Urinary bladder (tissue), 3 donors: ENCODE measurements at regions not wholly inside any gene's neighbourhood (a gene's known extent, or its start where the extent isn't known, plus 50 kb on each side); places are given as distances from the start of the nearest gene placed in this dataset.

Source experiments
- DNase-seq: peaks from one replicate; pipeline ENCODE4 v3.0.0-alpha.2; 2015; ENCODE audit errors: extremely low spot score
- H3K27ac ChIP-seq: one replicate; pipeline ENCODE4 v1.5.1; 2013; ENCODE audit warnings: low read depth, mild to moderate bottlenecking, moderate library complexity
- H3K36me3 ChIP-seq: one replicate; pipeline ENCODE4 v1.6.1; 2013; ENCODE audit warnings: mild to moderate bottlenecking, moderate library complexity; ENCODE audit not compliant: insufficient read depth
- H3K4me1 ChIP-seq: one replicate; pipeline ENCODE4 v1.6.1; 2013; ENCODE audit warnings: mild to moderate bottlenecking, moderate library complexity; ENCODE audit not compliant: insufficient read depth
- H3K4me3 ChIP-seq: one replicate; pipeline ENCODE4 v1.5.1; 2013; ENCODE audit warnings: low read depth, low read length
- WGBS: extraction: QIAGEN DNeasy Blood & Tissue Kit; methylation state at CpG from one replicate; pipeline ENCODE4 v1.1.7; 2013; 5-methylcytosine and 5-hydroxymethylcytosine counted together
- donor health status: healthy with polysubstance abuse.
- donor health status: healthy.

DNA sequence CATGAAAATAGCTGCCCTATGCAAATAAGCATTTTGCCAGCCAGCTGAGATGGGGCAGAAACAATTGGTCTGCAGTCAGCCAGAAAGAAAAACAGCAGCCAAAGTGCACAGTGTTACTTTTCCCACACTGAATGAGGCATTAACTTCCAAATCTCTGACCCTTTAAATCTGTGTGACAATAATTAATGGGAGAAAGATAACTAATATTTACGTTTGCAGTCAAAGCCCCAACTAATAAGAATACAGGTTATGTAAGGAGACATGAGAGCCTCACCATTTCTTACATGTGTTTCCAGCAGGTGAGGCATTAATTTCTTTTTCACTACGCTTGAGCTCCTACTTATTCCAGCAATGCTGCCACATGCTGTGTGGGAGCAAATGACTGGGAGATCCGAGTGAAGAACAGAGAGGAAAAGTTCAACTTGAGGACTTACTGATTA is 339.0 kb downstream of the SATB2 start:
- 59% methylated on average over 3 of the region's 3 CpGs for WGBS
- Histone ChIP-seq H3K4me3 (no peak overlapping the region), H3K27ac (no peak overlapping the region), H3K4me1 (no peaks in the 10 kb centered on the region), H3K36me3 (no peaks in the 10 kb centered on the region)
- no peak for DNase-seq

DNA sequence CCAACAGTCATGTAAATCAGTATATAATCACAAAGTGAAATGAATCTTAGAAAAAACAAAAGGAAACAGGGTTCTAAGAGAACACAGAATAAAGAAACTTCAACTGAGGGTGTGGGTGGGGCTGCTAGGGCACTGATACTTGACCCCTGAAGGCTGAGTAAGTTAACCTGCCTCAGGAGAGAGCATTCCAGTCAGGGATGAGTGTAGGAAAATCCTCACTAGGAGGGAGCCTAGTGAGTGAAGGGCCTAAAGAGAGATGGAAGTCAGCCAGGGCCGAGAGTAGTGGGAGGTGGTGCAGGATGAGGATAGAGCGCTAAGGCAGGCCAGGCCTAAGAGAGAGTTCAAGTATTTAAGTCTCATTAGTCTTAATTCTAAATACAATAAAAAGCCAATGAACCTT is 342.6 kb downstream of the SATB2 start:
- no peak overlapping the region for H3K4me3 ChIP-seq
- 88% methylated on average over 2 of the region's 2 CpGs for WGBS
- no peaks in the 10 kb centered on the region for H3K4me1 ChIP-seq
- H3K36me3 ChIP-seq, result no peaks in the 10 kb centered on the region
- DNase-seq, result no peak
- no peak overlapping the region for H3K27ac ChIP-seq

GRCh38 chr2:199113111-199113510 is 344.6 kb downstream of the SATB2 start:
- 93% methylated on average over 2 of the region's 2 CpGs for WGBS

GRCh38 chr2:199111458-199111857 is 346.3 kb downstream of the SATB2 start:
- Histone ChIP-seq H3K27ac (no peak overlapping the region), H3K4me3 (no peak overlapping the region), H3K4me1 (no peaks in the 10 kb centered on the region), H3K36me3 (no peaks in the 10 kb centered on the region)
- 79% methylated on average over 2 of the region's 2 CpGs for WGBS
- no peak for DNase-seq

More at GRCh38 chr2:199113111-199113510, 344.6 kb downstream of the SATB2 start:
- no peak overlapping the region for H3K4me3 ChIP-seq
- no peak overlapping the region for H3K27ac ChIP-seq
- DNase-seq, result no peak
- H3K36me3 ChIP-seq, result no peaks in the 10 kb centered on the region
- H3K4me1 ChIP-seq, result no peaks in the 10 kb centered on the region

DNA sequence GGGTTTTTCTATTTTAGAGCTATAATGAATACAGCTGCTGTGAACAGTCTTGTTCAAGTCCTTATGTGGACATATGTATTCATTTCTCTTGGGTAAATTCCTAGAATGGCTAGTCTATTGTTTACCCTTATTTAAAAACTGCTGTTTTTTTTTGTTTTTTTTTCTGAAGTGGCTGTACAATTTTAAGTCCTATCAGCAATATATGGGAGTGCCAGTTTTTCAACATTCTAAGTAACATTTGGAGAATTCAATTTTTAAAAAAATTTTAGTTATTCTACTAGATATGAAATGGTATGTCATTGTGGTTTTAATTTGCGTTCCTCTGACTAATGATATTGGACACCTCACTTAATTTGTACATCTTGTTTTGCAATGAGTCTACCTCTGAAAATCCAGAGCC is 349.7 kb downstream of the SATB2 start:
- WGBS, result 90% methylated on average over 1 of the region's 1 CpG
- Histone ChIP-seq H3K36me3 (no peaks in the 10 kb centered on the region), H3K4me1 (no peaks in the 10 kb centered on the region), H3K27ac (no peak overlapping the region), H3K4me3 (no peak overlapping the region)
- DNase-seq, result no peak

GRCh38 chr2:199105826-199106225 is 351.9 kb downstream of the SATB2 start:
- Histone ChIP-seq H3K4me1 (no peaks in the 10 kb centered on the region), H3K36me3 (no peaks in the 10 kb centered on the region), H3K27ac (no peak overlapping the region), H3K4me3 (no peak overlapping the region)
- DNase-seq, result no peak
- WGBS, result 65% methylated on average over 3 of the region's 3 CpGs

- 81% methylated on average over 3 of the region's 3 CpGs for WGBS
- H3K27ac ChIP-seq, result no peak overlapping the region
- H3K36me3 ChIP-seq, result no peaks in the 10 kb centered on the region
- no peaks in the 10 kb centered on the region for H3K4me1 ChIP-seq
- H3K4me3 ChIP-seq, result no peak overlapping the region
- no peak for DNase-seq
Measured at GRCh38 chr2:199101487-199101886, 356.3 kb downstream of the SATB2 start.

DNA sequence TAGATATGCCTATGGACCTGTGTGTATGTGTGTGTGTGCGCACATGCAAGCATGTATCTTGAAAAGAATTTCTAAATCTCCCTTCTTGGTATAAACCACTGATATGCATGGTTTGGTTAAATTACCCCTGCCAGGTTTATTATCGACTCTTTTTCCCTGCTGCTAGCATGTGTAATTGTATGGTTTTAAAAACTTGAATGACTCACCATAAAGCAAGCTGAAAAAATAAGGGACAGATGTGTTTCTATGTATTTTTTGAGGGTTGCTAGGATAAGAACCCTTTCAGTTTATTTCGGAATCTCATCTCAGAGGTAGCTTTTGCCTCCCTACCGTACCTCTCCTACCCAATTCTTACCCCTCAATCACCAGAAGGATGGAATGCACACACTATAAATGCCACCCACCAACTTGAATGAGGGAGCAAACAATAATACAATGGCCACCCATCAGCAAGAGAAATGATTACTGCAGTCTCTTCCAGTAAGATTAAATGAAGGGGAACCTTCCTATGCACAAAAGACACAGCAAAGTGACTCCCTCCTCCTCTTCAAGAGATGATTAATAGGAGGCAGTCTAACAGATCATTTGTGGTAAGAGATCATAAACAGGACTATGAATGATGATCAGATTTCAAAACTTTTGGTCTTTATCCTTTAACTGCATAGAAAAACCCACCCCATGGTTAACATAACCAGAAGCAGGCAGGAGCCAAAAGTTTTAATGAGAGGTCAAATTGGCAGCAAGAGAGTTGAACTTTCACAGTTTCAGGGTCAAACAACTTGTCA is 357.2 kb downstream of the SATB2 start:
- H3K4me3 ChIP-seq, result no peak overlapping the region
- H3K27ac ChIP-seq, result no peak overlapping the region
- no peak for DNase-seq
- H3K4me1 ChIP-seq, result no peaks in the 10 kb centered on the region
- no peaks in the 10 kb centered on the region for H3K36me3 ChIP-seq
- WGBS, result 78% methylated on average over 4 of the region's 4 CpGs

DNA sequence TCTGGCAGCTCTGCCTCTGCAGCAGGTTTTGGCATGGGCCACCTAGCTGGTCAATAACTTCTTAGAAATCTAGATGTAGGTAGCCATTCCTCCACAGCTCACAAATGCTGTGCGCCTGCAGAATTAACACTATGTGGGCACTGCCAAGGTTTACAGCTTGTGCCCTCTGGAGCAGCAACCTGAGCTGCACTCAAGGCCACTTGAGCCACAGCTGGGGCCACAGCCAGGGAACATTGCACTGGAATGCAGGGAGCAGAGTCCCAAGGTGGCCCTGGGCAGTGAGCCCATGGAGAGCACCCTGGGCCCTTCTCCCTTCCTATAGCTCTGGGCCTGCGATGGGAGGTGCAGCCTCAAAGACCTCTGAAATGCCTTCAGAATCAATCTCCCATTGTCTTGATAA is 365.3 kb downstream of the SATB2 start:
- DNase-seq, result no peak
- no peaks in the 10 kb centered on the region for H3K4me1 ChIP-seq
- H3K4me3 ChIP-seq, result no peak overlapping the region
- no peaks in the 10 kb centered on the region for H3K36me3 ChIP-seq
- WGBS, result 75% methylated on average over 2 of the region's 2 CpGs
- no peak overlapping the region for H3K27ac ChIP-seq

DNA sequence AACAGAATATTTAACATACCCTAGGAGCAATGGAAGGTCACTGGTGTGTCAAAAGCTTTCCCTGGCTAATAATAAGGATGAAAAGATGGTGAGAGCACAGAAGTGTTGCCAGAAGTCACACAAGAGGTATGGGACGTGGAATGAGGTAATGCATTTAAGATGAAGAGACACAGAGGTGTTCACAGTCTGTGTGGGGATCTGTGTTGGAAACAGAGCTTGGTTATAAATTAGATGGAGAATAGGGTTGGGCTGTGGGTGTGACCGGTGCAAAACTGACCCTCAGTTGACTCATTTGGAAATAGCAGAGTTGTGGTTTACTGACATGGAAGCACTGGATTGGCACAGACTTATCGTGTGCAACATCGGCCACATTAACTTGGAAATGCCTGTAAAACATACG is 372.5 kb downstream of the SATB2 start:
- no peaks in the 10 kb centered on the region for H3K36me3 ChIP-seq
- no peak overlapping the region for H3K4me3 ChIP-seq
- no peak for DNase-seq
- WGBS, result 80% methylated on average over 5 of the region's 5 CpGs
- H3K27ac ChIP-seq, result no peak overlapping the region
- H3K4me1 ChIP-seq, result no peaks in the 10 kb centered on the region

- no peaks in the 10 kb centered on the region for H3K36me3 ChIP-seq
- no peak for DNase-seq
- no peak overlapping the region for H3K4me3 ChIP-seq
- WGBS, result 95% methylated on average over 1 of the region's 1 CpG
- H3K4me1 ChIP-seq, result no peaks in the 10 kb centered on the region
- H3K27ac ChIP-seq, result no peak overlapping the region
Measured at GRCh38 chr2:199070322-199070949, 387.3 kb downstream of the SATB2 start.

GRCh38 chr2:199064201-199064600 is 393.5 kb downstream of the SATB2 start:
- H3K36me3 ChIP-seq, result no peaks in the 10 kb centered on the region
- no peak overlapping the region for H3K27ac ChIP-seq
- no peaks in the 10 kb centered on the region for H3K4me1 ChIP-seq
- H3K4me3 ChIP-seq, result no peak overlapping the region
- 89% methylated on average over 2 of the region's 2 CpGs for WGBS
- no peak for DNase-seq

DNA sequence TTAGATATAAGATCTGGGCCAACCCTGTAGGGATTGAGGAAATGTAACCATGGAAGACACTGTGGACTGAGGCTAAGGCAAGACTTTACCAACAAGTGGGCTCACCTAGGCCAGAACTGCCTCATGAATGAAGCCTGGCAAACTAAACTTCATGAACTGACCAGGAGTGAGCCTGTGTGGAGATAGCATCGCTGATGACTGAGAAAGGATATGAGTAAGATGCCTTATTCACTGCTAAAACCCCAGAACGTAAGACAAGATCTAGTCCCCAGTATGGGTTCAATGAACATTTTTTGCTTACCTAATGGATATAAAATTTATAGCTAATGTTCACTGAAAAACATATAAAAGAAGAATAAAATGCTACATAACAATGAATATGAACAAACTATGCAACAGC is 399.8 kb downstream of the SATB2 start:
- Histone ChIP-seq H3K36me3 (no peaks in the 10 kb centered on the region), H3K4me3 (no peak overlapping the region), H3K27ac (no peak overlapping the region), H3K4me1 (no peaks in the 10 kb centered on the region)
- 87% methylated on average over 2 of the region's 2 CpGs for WGBS
- DNase-seq, result no peak

GRCh38 chr2:199055336-199055735 is 402.4 kb downstream of the SATB2 start:
- Histone ChIP-seq H3K4me3 (no peak overlapping the region), H3K36me3 (no peaks in the 10 kb centered on the region), H3K27ac (no peak overlapping the region), H3K4me1 (no peaks in the 10 kb centered on the region)
- DNase-seq, result no peak
- 56% methylated on average over 2 of the region's 2 CpGs for WGBS
